Chondrocyte (in vitro differentiated cells): ENCODE measurements at regions not wholly inside any gene's neighbourhood (a gene's known extent, or its start where the extent isn't known, plus 50 kb on each side); places are given as distances from the start of the nearest gene placed in this dataset.

Experiments
- DNase-seq: peaks from one replicate; pipeline ENCODE4 v3.0.0; 2021; ENCODE audit warnings: mixed read lengths, low spot score
- H3K27ac Mint-ChIP-seq: one replicate; pipeline ENCODE4 v1.8.0; 2021; ENCODE audit warnings: mild to moderate bottlenecking, moderate library complexity, mixed read lengths; ENCODE audit not compliant: unreplicated experiment
- H3K27me3 Mint-ChIP-seq: 2 replicates; pipeline ENCODE4 v1.8.0; 2021; ENCODE audit warnings: low read depth, mixed read lengths
- H3K36me3 Mint-ChIP-seq: 2 replicates; pipeline ENCODE4 v1.8.0; 2021; ENCODE audit warnings: low read depth, mixed read lengths
- H3K4me1 Mint-ChIP-seq: 2 replicates; pipeline ENCODE4 v1.8.0; 2021; ENCODE audit warnings: low read depth, mild to moderate bottlenecking, mixed read lengths
- H3K4me3 Mint-ChIP-seq: one replicate; pipeline ENCODE4 v1.8.0; 2021; ENCODE audit warnings: mild to moderate bottlenecking, moderate library complexity, mixed read lengths; ENCODE audit not compliant: unreplicated experiment
- H3K9me3 Mint-ChIP-seq: 2 replicates; pipeline ENCODE4 v1.8.0; 2021; ENCODE audit warnings: low read depth, mixed read lengths
- TF ChIP-seq, protein P1 (sequence below): fragments of 200-600 bp; sonication (generic); IDR thresholded peaks from 2 replicates; pipeline ENCODE4 v1.5.0; 2021; ENCODE audit warnings: antibody characterized with exemption, mild to moderate bottlenecking, moderate library complexity

DNA sequence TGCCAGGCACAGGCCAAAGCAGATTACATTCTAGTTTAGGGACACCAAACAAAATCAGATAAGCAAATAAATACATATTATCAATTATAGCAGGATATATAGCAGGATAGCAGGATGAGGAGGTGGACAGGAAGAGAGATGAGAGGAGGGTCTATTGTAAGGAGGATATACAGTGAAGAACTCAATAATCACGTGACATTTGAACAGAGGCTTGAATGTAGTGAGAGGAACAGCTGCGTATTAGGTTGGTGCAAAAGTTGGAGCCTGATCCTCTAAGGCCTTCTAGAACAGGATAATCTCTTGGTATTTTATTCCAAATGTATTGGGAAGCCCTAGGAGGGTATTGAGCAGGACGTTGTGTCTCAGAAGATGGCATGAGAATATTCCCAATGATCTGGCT lies 136.7 kb downstream of the CYLD start:
- no peak overlapping the region for H3K27ac Mint-ChIP-seq
- DNase-seq = no peak
- TF ChIP-seq, protein P1, sequence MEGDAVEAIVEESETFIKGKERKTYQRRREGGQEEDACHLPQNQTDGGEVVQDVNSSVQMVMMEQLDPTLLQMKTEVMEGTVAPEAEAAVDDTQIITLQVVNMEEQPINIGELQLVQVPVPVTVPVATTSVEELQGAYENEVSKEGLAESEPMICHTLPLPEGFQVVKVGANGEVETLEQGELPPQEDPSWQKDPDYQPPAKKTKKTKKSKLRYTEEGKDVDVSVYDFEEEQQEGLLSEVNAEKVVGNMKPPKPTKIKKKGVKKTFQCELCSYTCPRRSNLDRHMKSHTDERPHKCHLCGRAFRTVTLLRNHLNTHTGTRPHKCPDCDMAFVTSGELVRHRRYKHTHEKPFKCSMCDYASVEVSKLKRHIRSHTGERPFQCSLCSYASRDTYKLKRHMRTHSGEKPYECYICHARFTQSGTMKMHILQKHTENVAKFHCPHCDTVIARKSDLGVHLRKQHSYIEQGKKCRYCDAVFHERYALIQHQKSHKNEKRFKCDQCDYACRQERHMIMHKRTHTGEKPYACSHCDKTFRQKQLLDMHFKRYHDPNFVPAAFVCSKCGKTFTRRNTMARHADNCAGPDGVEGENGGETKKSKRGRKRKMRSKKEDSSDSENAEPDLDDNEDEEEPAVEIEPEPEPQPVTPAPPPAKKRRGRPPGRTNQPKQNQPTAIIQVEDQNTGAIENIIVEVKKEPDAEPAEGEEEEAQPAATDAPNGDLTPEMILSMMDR = no peak
- no peak overlapping the region for H3K4me3 Mint-ChIP-seq
- H3K9me3 Mint-ChIP-seq = peaks cover 5% of the 10 kb centered on the region
- H3K27me3 Mint-ChIP-seq = peaks cover 31% of the 10 kb centered on the region
- H3K36me3 Mint-ChIP-seq = no peaks in the 10 kb centered on the region
- H3K4me1 Mint-ChIP-seq = no peaks in the 10 kb centered on the region

GRCh38 chr16:50876263-50876662 lies 134.4 kb downstream of the CYLD start:
- no peak overlapping the region for H3K4me3 Mint-ChIP-seq
- H3K27me3 Mint-ChIP-seq = peaks cover 36% of the 10 kb centered on the region

DNA sequence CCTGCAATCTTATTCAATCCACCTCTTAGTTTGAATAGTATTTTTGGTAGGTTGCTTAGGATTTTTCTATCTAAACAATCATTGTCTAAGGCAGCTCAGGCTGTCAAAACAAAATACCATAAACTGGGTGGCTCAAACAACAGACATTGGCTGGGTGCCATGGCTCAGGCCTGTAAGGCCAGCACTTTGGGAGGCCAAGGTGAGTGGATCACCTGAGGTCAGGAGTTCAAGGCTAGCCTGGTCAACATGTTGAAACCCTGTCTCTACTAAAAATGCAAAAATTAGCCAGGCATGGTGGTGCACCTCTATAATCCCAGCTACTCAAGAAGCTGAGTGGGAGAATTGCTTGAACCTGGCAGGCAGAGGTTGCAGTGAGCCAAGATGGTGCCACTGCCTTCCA lies 126.7 kb downstream of the CYLD start:
- no peak overlapping the region for H3K4me3 Mint-ChIP-seq
- no peak for DNase-seq
- H3K4me1 Mint-ChIP-seq = no peaks in the 10 kb centered on the region
- H3K9me3 Mint-ChIP-seq = peaks cover 15% of the 10 kb centered on the region
- TF ChIP-seq, protein P1 = no peak
- peaks cover 12% of the 10 kb centered on the region for H3K27me3 Mint-ChIP-seq
- H3K27ac Mint-ChIP-seq = no peak overlapping the region
- H3K36me3 Mint-ChIP-seq = no peaks in the 10 kb centered on the region

More at GRCh38 chr16:50876263-50876662, 134.4 kb downstream of the CYLD start:
- no peak overlapping the region for H3K27ac Mint-ChIP-seq
- H3K9me3 Mint-ChIP-seq = peaks cover 10% of the 10 kb centered on the region
- no peaks in the 10 kb centered on the region for H3K36me3 Mint-ChIP-seq
- TF ChIP-seq, protein P1 = no peak
- no peaks in the 10 kb centered on the region for H3K4me1 Mint-ChIP-seq
- DNase-seq = no peak

DNA sequence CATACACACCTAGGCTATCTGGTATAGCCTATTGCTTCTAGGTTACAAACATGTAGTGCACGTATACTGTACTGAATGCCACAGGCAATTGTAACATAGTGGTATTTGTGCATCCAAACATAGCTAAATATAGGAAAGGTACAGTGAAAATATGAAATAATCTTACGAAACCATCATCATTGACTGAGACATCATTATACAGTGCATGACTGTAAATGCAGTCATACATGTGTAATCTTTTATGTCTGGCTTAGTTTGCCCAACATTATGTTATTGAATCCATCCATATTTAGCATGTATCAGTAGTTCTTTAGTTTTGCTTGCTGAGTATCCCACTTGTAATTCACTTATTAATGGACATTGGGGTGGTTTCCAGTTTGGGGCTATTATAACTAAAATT lies 124.9 kb downstream of the CYLD start:
- H3K27me3 Mint-ChIP-seq = peaks cover 5% of the 10 kb centered on the region
- no peak overlapping the region for H3K4me3 Mint-ChIP-seq
- H3K4me1 Mint-ChIP-seq = peaks cover 12% of the 10 kb centered on the region
- peaks cover 5% of the 10 kb centered on the region for H3K9me3 Mint-ChIP-seq
- H3K36me3 Mint-ChIP-seq = no peaks in the 10 kb centered on the region
- no peak for DNase-seq
- TF ChIP-seq, protein P1 = no peak
- no peak overlapping the region for H3K27ac Mint-ChIP-seq

- no peaks in the 10 kb centered on the region for H3K36me3 Mint-ChIP-seq
- DNase-seq = no peak
- TF ChIP-seq, protein P1 = no peak
- no peak overlapping the region for H3K4me3 Mint-ChIP-seq
- H3K4me1 Mint-ChIP-seq = peaks cover 18% of the 10 kb centered on the region
- H3K27ac Mint-ChIP-seq = no peak overlapping the region
- peaks cover 5% of the 10 kb centered on the region for H3K9me3 Mint-ChIP-seq
- H3K27me3 Mint-ChIP-seq = no peaks in the 10 kb centered on the region
These were observed 122.5 kb downstream of the CYLD start for GRCh38 chr16:50864386-50864785.
